RWPE2 (cell line): ENCODE measurements at regions not wholly inside any gene's neighbourhood (a gene's known extent, or its start where the extent isn't known, plus 50 kb on each side); places are given as distances from the start of the nearest gene placed in this dataset.
"Not testable (repeated sequence)": the region's sequence is repeated elsewhere in the genome, so short reads cannot be mapped to it uniquely, and the experiment has no call there.

Experiments used
- ATAC-seq: fragments of 200-7000 bp; cut with Tn5 transposase; 3 replicates; pipeline ENCODE4 v1.9.1; 2021; ENCODE audit warnings: low read depth
- DNase-seq: peaks from one replicate; pipeline ENCODE4 v3.0.0-alpha.2; 2020; ENCODE audit warnings: low spot score
- H3K27ac ChIP-seq: fragments of 450-650 bp; 2 replicates; pipeline ENCODE4 v1.5.1; 2017; ENCODE audit warnings: mild to moderate bottlenecking; ENCODE audit not compliant: poor library complexity, severe bottlenecking
- H3K27me3 ChIP-seq: fragments of 250-450 bp; sonication (Bioruptor Pico); 2 replicates; pipeline ENCODE4 v1.5.1; 2021; ENCODE audit warnings: mild to moderate bottlenecking, moderate library complexity; ENCODE audit not compliant: insufficient read depth, poor library complexity, severe bottlenecking
- H3K36me3 ChIP-seq: fragments of 250-450 bp; sonication (Bioruptor Pico); 2 replicates; pipeline ENCODE4 v1.5.1; 2020; ENCODE audit warnings: low read depth, mild to moderate bottlenecking, moderate library complexity
- H3K4me1 ChIP-seq: fragments of 250-450 bp; sonication (Bioruptor Pico); 2 replicates; pipeline ENCODE4 v1.5.1; 2021; ENCODE audit warnings: mild to moderate bottlenecking, moderate library complexity; ENCODE audit not compliant: insufficient read depth, poor library complexity, severe bottlenecking
- H3K4me3 ChIP-seq: fragments of 250-450 bp; sonication (Bioruptor Pico); 2 replicates; pipeline ENCODE4 v1.5.1; 2021; ENCODE audit warnings: mild to moderate bottlenecking, moderate library complexity; ENCODE audit not compliant: severe bottlenecking
- H3K9me3 ChIP-seq: fragments of 250-450 bp; sonication (Bioruptor Pico); 2 replicates; pipeline ENCODE4 v1.5.1; 2021; ENCODE audit warnings: mild to moderate bottlenecking, moderate library complexity; ENCODE audit not compliant: severe bottlenecking
- CTCF ChIP-seq: fragments of 450-650 bp; IDR thresholded peaks from one replicate; pipeline ENCODE4 v1.5.1; 2017; ENCODE audit warnings: mild to moderate bottlenecking, moderate library complexity; ENCODE audit not compliant: poor library complexity, severe bottlenecking

- Histone ChIP-seq H3K4me3 (no peak overlapping the region), H3K27me3 (no peaks in the 10 kb centered on the region), H3K9me3 (peaks cover 2% of the 10 kb centered on the region), H3K27ac (no peak overlapping the region), H3K36me3 (no peaks in the 10 kb centered on the region), H3K4me1 (no peaks in the 10 kb centered on the region)
- TF ChIP-seq CTCF: no peak
- ATAC-seq (no peak), DNase-seq (no peak)
Observed at GRCh38 chr15:23761386-23761785, 74.3 kb upstream of the NDN start.

- Histone ChIP-seq H3K36me3 (no peaks in the 10 kb centered on the region), H3K4me3 (no peak overlapping the region), H3K4me1 (no peaks in the 10 kb centered on the region), H3K27ac (no peak overlapping the region), H3K27me3 (no peaks in the 10 kb centered on the region), H3K9me3 (peaks cover 2% of the 10 kb centered on the region)
- ATAC-seq (no peak), DNase-seq (no peak)
- TF ChIP-seq CTCF: no peak
Observed at GRCh38 chr15:23762026-23762425, 74.9 kb upstream of the NDN start.

GRCh38 chr15:23763021-23763420 is 75.9 kb upstream of the NDN start:
- Histone ChIP-seq H3K4me3 (no peak overlapping the region), H3K27me3 (no peaks in the 10 kb centered on the region), H3K4me1 (no peaks in the 10 kb centered on the region), H3K27ac (no peak overlapping the region), H3K36me3 (no peaks in the 10 kb centered on the region), H3K9me3 (peaks cover 2% of the 10 kb centered on the region)
- DNase-seq: no peak
- TF ChIP-seq CTCF: no peak
- ATAC-seq: no peak

- H3K27me3 ChIP-seq: no peaks in the 10 kb centered on the region
- H3K9me3 ChIP-seq: peaks cover 5% of the 10 kb centered on the region
- no peak overlapping the region for H3K4me3 ChIP-seq
- no peak for ATAC-seq
- H3K4me1 ChIP-seq: no peaks in the 10 kb centered on the region
- TF ChIP-seq CTCF: no peak
- DNase-seq: no peak
- H3K36me3 ChIP-seq: no peaks in the 10 kb centered on the region
- no peak overlapping the region for H3K27ac ChIP-seq
Observed at GRCh38 chr15:23764306-23764705, 77.2 kb upstream of the NDN start.

- Histone ChIP-seq H3K4me3 (no peak overlapping the region), H3K9me3 (peaks cover 5% of the 10 kb centered on the region), H3K36me3 (no peaks in the 10 kb centered on the region), H3K27me3 (no peaks in the 10 kb centered on the region), H3K27ac (no peak overlapping the region), H3K4me1 (no peaks in the 10 kb centered on the region)
- DNase-seq: no peak
- no peak for TF ChIP-seq CTCF
- no peak for ATAC-seq
Observed at GRCh38 chr15:23764716-23765115, 77.6 kb upstream of the NDN start.

GRCh38 chr15:23766779-23767178 is 79.7 kb upstream of the NDN start:
- not testable (repeated sequence) for H3K9me3 ChIP-seq

More at GRCh38 chr15:23766779-23767178, 79.7 kb upstream of the NDN start:
- not testable (repeated sequence) for H3K27ac ChIP-seq, H3K4me1 ChIP-seq, H3K4me3 ChIP-seq, H3K36me3 ChIP-seq, ATAC-seq, DNase-seq, H3K27me3 ChIP-seq
